ENCODE measurements at regions not wholly inside any gene's neighbourhood (a gene's known extent, or its start where the extent isn't known, plus 50 kb on each side); places are given as distances from the start of the nearest gene placed in this dataset.

- no peaks in the 10 kb centered on the region for H3K9me3 ChIP-seq (ENCODE audit: low read length)
- DNase-seq, result no peak
- Mint-ChIP-seq H3K9me3 (peaks cover 0 to 18% (median 5%) of the 10 kb centered on the region in 5 donors), H3K27ac (no peak overlapping the region), H3K4me3 (no peak overlapping the region), H3K27me3 (no peaks in the 10 kb centered on the region), H3K36me3 (no peaks in the 10 kb centered on the region), H3K4me1 (no peaks in the 10 kb centered on the region)
- H3K4me3 ChIP-seq (ENCODE audit: low read length), result no peak overlapping the region
- H3K36me3 ChIP-seq (ENCODE audit: insufficient read depth, low read length), result no peaks in the 10 kb centered on the region
- H3K27me3 ChIP-seq (ENCODE audit: insufficient read depth, low read length, poor library complexity, severe bottlenecking), result no peaks in the 10 kb centered on the region
- no peaks in the 10 kb centered on the region for H3K4me1 ChIP-seq (ENCODE audit: insufficient read depth, low read length)
- no peak overlapping the region for H3K27ac ChIP-seq (ENCODE audit: low read depth, low read length)
- POLR2A ChIA-PET, result no interaction called here
- CTCF ChIA-PET, result no interaction called here
Measured at GRCh38 chr9:16032799-16033198, 480.0 kb downstream of the CCDC171 start.

GRCh38 chr9:16033253-16033652 lies 480.4 kb downstream of the CCDC171 start:
- POLR2A ChIA-PET, result no interaction called here
- Histone ChIP-seq H3K27ac (ENCODE audit: low read depth, low read length) (no peak overlapping the region), H3K27me3 (ENCODE audit: insufficient read depth, low read length, poor library complexity, severe bottlenecking) (no peaks in the 10 kb centered on the region), H3K4me1 (ENCODE audit: insufficient read depth, low read length) (no peaks in the 10 kb centered on the region), H3K4me3 (ENCODE audit: low read length) (no peak overlapping the region), H3K9me3 (ENCODE audit: low read length) (no peaks in the 10 kb centered on the region), H3K36me3 (ENCODE audit: insufficient read depth, low read length) (no peaks in the 10 kb centered on the region)
- Mint-ChIP-seq H3K4me3 (no peak overlapping the region), H3K27me3 (no peaks in the 10 kb centered on the region), H3K4me1 (no peaks in the 10 kb centered on the region), H3K9me3 (peaks cover 0 to 15% (median 5%) of the 10 kb centered on the region in 5 donors), H3K36me3 (no peaks in the 10 kb centered on the region), H3K27ac (no peak overlapping the region)
- CTCF ChIA-PET, result no interaction called here
- DNase-seq, result no peak

DNA sequence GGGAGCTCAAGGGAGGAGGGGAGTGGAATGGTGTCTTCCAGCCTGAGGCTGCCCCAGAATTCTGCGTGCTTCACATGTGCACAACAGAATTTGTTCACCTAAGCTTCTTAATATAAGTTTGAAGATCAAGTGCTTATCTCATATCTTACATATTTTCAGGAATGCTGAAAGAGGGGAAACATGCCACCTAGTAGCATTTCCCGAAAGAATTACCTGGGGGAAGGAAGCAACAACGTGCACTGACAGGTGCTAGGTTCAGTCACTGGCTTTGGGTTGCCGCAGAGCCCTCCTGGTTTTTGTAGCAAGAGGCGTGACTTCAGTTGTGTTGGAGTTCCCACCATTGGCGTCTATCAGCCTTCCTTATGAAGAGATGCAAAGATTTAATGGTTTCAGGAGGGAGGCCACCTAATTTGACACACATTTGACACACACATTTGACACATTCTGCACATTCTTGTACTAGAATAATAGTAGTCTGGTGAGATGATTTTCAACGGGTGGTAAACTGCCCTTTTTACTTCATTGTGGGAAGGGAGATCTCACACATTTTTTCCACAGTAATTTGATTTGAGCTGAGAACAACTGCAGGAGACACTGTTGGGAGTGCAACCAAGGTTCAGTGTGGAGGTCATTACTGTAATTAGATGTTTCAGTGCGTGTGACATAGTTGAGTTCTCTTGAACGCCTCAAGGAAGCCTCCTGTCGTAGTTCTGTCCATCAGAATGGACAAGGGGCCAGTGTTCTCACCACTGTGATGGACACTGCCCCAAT lies 481.3 kb downstream of the CCDC171 start:
- no peaks in the 10 kb centered on the region for H3K36me3 Mint-ChIP-seq
- H3K27ac ChIP-seq (ENCODE audit: low read depth, low read length), result no peak overlapping the region
- CTCF ChIA-PET, result no interaction called here
- H3K36me3 ChIP-seq (ENCODE audit: insufficient read depth, low read length), result no peaks in the 10 kb centered on the region
- no peaks in the 10 kb centered on the region for H3K4me1 ChIP-seq (ENCODE audit: insufficient read depth, low read length)
- no peak overlapping the region for H3K4me3 Mint-ChIP-seq
- DNase-seq, result no peak
- H3K27ac Mint-ChIP-seq, result no peak overlapping the region
- H3K9me3 ChIP-seq (ENCODE audit: low read length), result no peaks in the 10 kb centered on the region
- no peaks in the 10 kb centered on the region for H3K27me3 Mint-ChIP-seq
- no peaks in the 10 kb centered on the region for H3K27me3 ChIP-seq (ENCODE audit: insufficient read depth, low read length, poor library complexity, severe bottlenecking)
- POLR2A ChIA-PET, result no interaction called here
- peaks cover 0 to 15% (median 3%) of the 10 kb centered on the region in 5 donors for H3K9me3 Mint-ChIP-seq
- H3K4me1 Mint-ChIP-seq, result no peaks in the 10 kb centered on the region
- no peak overlapping the region for H3K4me3 ChIP-seq (ENCODE audit: low read length)

DNA sequence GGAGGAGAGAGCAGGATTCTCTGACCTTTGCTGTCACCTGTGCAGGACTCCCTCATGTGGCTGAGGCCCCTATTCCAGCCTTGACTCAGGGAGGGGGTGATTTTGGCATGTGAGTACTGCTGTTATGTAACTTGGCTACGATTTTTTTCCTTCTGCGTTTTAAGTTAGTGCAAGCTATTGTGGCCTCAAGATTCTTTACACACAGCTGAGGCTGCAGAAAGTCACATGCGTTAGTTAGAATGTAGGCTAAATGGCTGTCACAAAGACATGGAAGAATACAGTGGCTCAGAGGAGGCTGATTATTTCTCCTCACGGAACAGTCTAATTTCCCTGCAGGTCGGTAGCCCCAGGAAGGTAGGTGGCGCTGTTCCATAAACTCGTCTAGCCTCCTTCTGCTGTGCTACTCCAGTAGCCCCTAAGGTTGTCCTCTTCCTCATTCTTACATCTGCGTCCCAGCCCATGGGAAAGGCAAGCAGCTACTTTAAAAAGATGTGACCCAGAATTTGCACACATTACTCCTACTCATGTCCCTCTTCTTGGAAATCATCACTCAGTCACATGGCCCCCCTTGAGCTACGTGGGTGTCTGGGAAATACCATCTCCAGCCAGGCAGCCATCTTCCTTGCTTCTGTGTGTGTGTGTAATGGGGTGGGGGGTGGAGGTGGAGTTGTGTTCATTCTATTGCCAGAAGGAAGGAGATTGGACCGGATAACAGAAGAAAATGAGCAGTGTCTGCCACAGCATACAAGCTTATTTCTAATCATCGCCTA lies 486.6 kb downstream of the CCDC171 start:
- no peaks in the 10 kb centered on the region for H3K4me1 Mint-ChIP-seq

GRCh38 chr9:16039988-16040761 lies 487.3 kb downstream of the CCDC171 start:
- no peak for DNase-seq
- H3K4me1 Mint-ChIP-seq, result no peaks in the 10 kb centered on the region
- CTCF ChIA-PET, result no interaction called here
- Histone ChIP-seq H3K4me3 (ENCODE audit: low read length) (no peak overlapping the region), H3K36me3 (ENCODE audit: insufficient read depth, low read length) (no peaks in the 10 kb centered on the region), H3K9me3 (ENCODE audit: low read length) (no peaks in the 10 kb centered on the region), H3K27ac (ENCODE audit: low read depth, low read length) (no peak overlapping the region), H3K4me1 (ENCODE audit: insufficient read depth, low read length) (no peaks in the 10 kb centered on the region), H3K27me3 (ENCODE audit: insufficient read depth, low read length, poor library complexity, severe bottlenecking) (no peaks in the 10 kb centered on the region)
- H3K4me3 Mint-ChIP-seq, result no peak overlapping the region
- POLR2A ChIA-PET, result no interaction called here
- no peaks in the 10 kb centered on the region for H3K36me3 Mint-ChIP-seq
- peaks cover 0 to 2% of the 10 kb centered on the region in 2 donors for H3K27me3 Mint-ChIP-seq
- H3K9me3 Mint-ChIP-seq, result peaks cover 0 to 14% (median 11%) of the 10 kb centered on the region in 5 donors
- no peak overlapping the region for H3K27ac Mint-ChIP-seq

More for the DNA sequence above, 486.6 kb downstream of the CCDC171 start:
- CTCF ChIA-PET, result no interaction called here
- no peaks in the 10 kb centered on the region for H3K27me3 ChIP-seq (ENCODE audit: insufficient read depth, low read length, poor library complexity, severe bottlenecking)
- no peak for DNase-seq
- POLR2A ChIA-PET, result no interaction called here
- Mint-ChIP-seq H3K4me3 (no peak overlapping the region), H3K27me3 (peaks cover 0 to 2% of the 10 kb centered on the region in 2 donors), H3K27ac (no peak overlapping the region), H3K36me3 (no peaks in the 10 kb centered on the region), H3K9me3 (peaks cover 0 to 11% (median 6%) of the 10 kb centered on the region in 5 donors)
- H3K4me3 ChIP-seq (ENCODE audit: low read length), result no peak overlapping the region
- no peaks in the 10 kb centered on the region for H3K9me3 ChIP-seq (ENCODE audit: low read length)
- no peak overlapping the region for H3K27ac ChIP-seq (ENCODE audit: low read depth, low read length)
- no peaks in the 10 kb centered on the region for H3K4me1 ChIP-seq (ENCODE audit: insufficient read depth, low read length)
- no peaks in the 10 kb centered on the region for H3K36me3 ChIP-seq (ENCODE audit: insufficient read depth, low read length)

DNA sequence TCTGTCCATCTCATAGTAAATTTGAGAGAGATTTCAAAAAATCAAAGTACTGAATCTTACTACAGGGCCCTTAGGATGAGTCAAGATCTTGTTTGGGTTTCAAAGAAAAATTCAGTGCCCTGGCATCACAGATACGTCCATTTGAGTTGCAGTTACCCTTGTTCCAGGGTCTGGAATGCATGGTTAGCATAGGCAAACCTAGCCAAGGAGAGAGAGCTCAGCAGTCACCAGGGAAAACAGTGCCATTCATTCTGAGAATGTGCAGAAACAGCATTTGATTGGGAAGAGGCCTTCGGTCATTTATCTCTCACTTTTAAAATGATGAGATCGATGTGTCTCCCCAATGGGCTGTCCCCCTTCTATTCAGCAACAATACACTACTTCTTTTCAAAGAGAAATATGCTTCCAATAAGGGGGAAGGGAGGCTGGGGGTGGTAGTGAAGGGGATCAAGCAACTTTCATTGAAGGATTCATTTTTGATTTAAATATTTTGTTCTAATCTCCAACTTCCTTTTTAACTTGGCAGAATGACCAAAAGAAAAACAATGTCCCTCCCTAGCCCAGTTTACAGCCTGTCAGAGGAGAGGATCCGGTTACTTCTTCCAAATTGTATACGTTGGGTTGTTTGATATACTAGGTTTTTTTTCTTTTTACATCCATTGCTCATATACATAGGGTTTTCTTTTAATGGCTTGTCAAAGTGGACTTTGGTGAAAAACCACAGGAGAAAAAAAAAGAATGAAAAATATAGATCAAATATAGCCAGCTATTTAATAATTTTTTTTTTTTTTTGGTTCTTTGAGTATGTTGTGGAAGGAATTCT lies 491.1 kb downstream of the CCDC171 start:
- peaks cover 0 to 12% (median 9%) of the 10 kb centered on the region in 5 donors for H3K9me3 Mint-ChIP-seq
- no peaks in the 10 kb centered on the region for H3K4me1 ChIP-seq (ENCODE audit: insufficient read depth, low read length)
- no peaks in the 10 kb centered on the region for H3K9me3 ChIP-seq (ENCODE audit: low read length)
- no peaks in the 10 kb centered on the region for H3K4me1 Mint-ChIP-seq
- ChIA-PET CTCF (no interaction called here), POLR2A (no interaction called here)
- H3K4me3 Mint-ChIP-seq, result no peak overlapping the region
- H3K27me3 Mint-ChIP-seq, result peaks cover 0 to 2% of the 10 kb centered on the region in 2 donors
- H3K27ac Mint-ChIP-seq, result no peak overlapping the region
- no peaks in the 10 kb centered on the region for H3K36me3 ChIP-seq (ENCODE audit: insufficient read depth, low read length)
- no peak overlapping the region for H3K4me3 ChIP-seq (ENCODE audit: low read length)
- no peaks in the 10 kb centered on the region for H3K36me3 Mint-ChIP-seq
- no peaks in the 10 kb centered on the region for H3K27me3 ChIP-seq (ENCODE audit: insufficient read depth, low read length, poor library complexity, severe bottlenecking)
- no peak for DNase-seq
- no peak overlapping the region for H3K27ac ChIP-seq (ENCODE audit: low read depth, low read length)

GRCh38 chr9:16044579-16044881 lies 491.7 kb downstream of the CCDC171 start:
- no peaks in the 10 kb centered on the region for H3K36me3 Mint-ChIP-seq
- Histone ChIP-seq H3K27me3 (ENCODE audit: insufficient read depth, low read length, poor library complexity, severe bottlenecking) (no peaks in the 10 kb centered on the region), H3K36me3 (ENCODE audit: insufficient read depth, low read length) (no peaks in the 10 kb centered on the region), H3K27ac (ENCODE audit: low read depth, low read length) (no peak overlapping the region), H3K4me3 (ENCODE audit: low read length) (no peak overlapping the region), H3K9me3 (ENCODE audit: low read length) (no peaks in the 10 kb centered on the region), H3K4me1 (ENCODE audit: insufficient read depth, low read length) (no peaks in the 10 kb centered on the region)
- H3K9me3 Mint-ChIP-seq, result peaks cover 0 to 14% (median 9%) of the 10 kb centered on the region in 5 donors
- POLR2A ChIA-PET, result no interaction called here
- H3K4me3 Mint-ChIP-seq, result no peak overlapping the region
- no peak for DNase-seq
- H3K4me1 Mint-ChIP-seq, result no peaks in the 10 kb centered on the region
- CTCF ChIA-PET, result no interaction called here
- H3K27me3 Mint-ChIP-seq, result peaks cover 0 to 2% of the 10 kb centered on the region in 2 donors
- H3K27ac Mint-ChIP-seq, result no peak overlapping the region

Data from CD8-positive, alpha-beta memory T cell (primary cell).